Right ventricle myocardium superior (tissue), 1 donor: ENCODE measurements at regions not wholly inside any gene's neighbourhood (a gene's known extent, or its start where the extent isn't known, plus 50 kb on each side); places are given as distances from the start of the nearest gene placed in this dataset.

ENCODE experiments used
- ATAC-seq: fragments of 200-7000 bp; cut with Tn5 transposase; one replicate; pipeline ENCODE4 v1.9.1; 2020; ENCODE audit warnings: mild to moderate bottlenecking; ENCODE audit not compliant: poor library complexity
- DNase-seq: peaks from one replicate; pipeline ENCODE4 v3.0.0-alpha.2; 2020
- intact Hi-C: fragments of 100-400 bp; cut with DNase I; formaldehyde crosslinking; loops from one replicate; pipeline ENCODE4 v1.11.2; 2022
- donor health status: DM: no; HTN: yes; CAD: no; lungs with severe emphysema.

GRCh38 chr4:89563431-89563830, 255.8 kb upstream of the GPRIN3 start:
- no peak for ATAC-seq
- no peak for DNase-seq
- intact Hi-C loops = no loop called here

- no peak for ATAC-seq
- intact Hi-C loops = no loop called here
Observed at GRCh38 chr4:89562746-89563145, 255.1 kb upstream of the GPRIN3 start.

GRCh38 chr4:89561048-89561447, 253.4 kb upstream of the GPRIN3 start:
- intact Hi-C loops = no loop called here
- DNase-seq = no peak
- no peak for ATAC-seq

More at GRCh38 chr4:89562746-89563145, 255.1 kb upstream of the GPRIN3 start:
- no peak for DNase-seq

GRCh38 chr4:89558147-89558546, 250.5 kb upstream of the GPRIN3 start:
- ATAC-seq = no peak
- no peak for DNase-seq
- intact Hi-C loops = no loop called here

GRCh38 chr4:89556601-89557305, 249.2 kb upstream of the GPRIN3 start:
- DNase-seq = no peak
- ATAC-seq = no peak
- intact Hi-C loops = no loop called here

GRCh38 chr4:89551191-89551590, 243.6 kb upstream of the GPRIN3 start:
- DNase-seq (no peak), ATAC-seq (no peak)
- intact Hi-C loops = no loop called here

GRCh38 chr4:89549907-89550306, 242.3 kb upstream of the GPRIN3 start:
- no peak for DNase-seq
- intact Hi-C loops = no loop called here
- no peak for ATAC-seq

GRCh38 chr4:89545315-89545714, 237.7 kb upstream of the GPRIN3 start:
- ATAC-seq = no peak
- intact Hi-C loops = no loop called here
- no peak for DNase-seq

GRCh38 chr4:89541998-89542397, 234.4 kb upstream of the GPRIN3 start:
- DNase-seq (no peak), ATAC-seq (no peak)
- intact Hi-C loops = no loop called here

GRCh38 chr4:89539797-89540711, 232.5 kb upstream of the GPRIN3 start:
- DNase-seq (no peak), ATAC-seq (no peak)
- intact Hi-C loops = no loop called here

GRCh38 chr4:89539374-89539773, 231.8 kb upstream of the GPRIN3 start:
- ATAC-seq (no peak), DNase-seq (no peak)
- intact Hi-C loops = no loop called here

- ATAC-seq (no peak), DNase-seq (no peak)
- intact Hi-C loops = no loop called here
Observed at GRCh38 chr4:89538886-89539285, 231.3 kb upstream of the GPRIN3 start.

- intact Hi-C loops = no loop called here
- DNase-seq (no peak), ATAC-seq (no peak)
Observed at GRCh38 chr4:89538171-89538570, 230.6 kb upstream of the GPRIN3 start.

- intact Hi-C loops = no loop called here
- ATAC-seq (no peak), DNase-seq (no peak)
Observed at GRCh38 chr4:89537281-89537680, 229.7 kb upstream of the GPRIN3 start.

- intact Hi-C loops = no loop called here
- ATAC-seq (no peak), DNase-seq (no peak)
Observed at GRCh38 chr4:89535251-89535650, 227.7 kb upstream of the GPRIN3 start.

GRCh38 chr4:89534356-89534755, 226.8 kb upstream of the GPRIN3 start:
- ATAC-seq = no peak
- intact Hi-C loops = no loop called here
- no peak for DNase-seq

GRCh38 chr4:89531932-89532640, 224.5 kb upstream of the GPRIN3 start:
- DNase-seq = no peak
- ATAC-seq = no peak
- intact Hi-C loops = no loop called here

- ATAC-seq (no peak), DNase-seq (no peak)
- intact Hi-C loops = no loop called here
Observed at GRCh38 chr4:89528526-89529133, 221.0 kb upstream of the GPRIN3 start.

- ATAC-seq (no peak), DNase-seq (no peak)
- intact Hi-C loops = no loop called here
Observed at GRCh38 chr4:89521826-89522225, 214.2 kb upstream of the GPRIN3 start.
